OCI-LY7 (cell line): ENCODE measurements at regions not wholly inside any gene's neighbourhood (a gene's known extent, or its start where the extent isn't known, plus 50 kb on each side); places are given as distances from the start of the nearest gene placed in this dataset.

ENCODE experiments used
- BruUV-seq: library from RNA; stranded (reverse); fragments of 400-500 nt; replicated peaks from 2 replicates; lab custom pipeline; 2021; lab: Mats Ljungman, UMichigan
- CTCF ChIA-PET: fragments of 300-600 bp; sonication (Branson Sonifier 250); formaldehyde crosslinking; loops from one replicate; lab custom pipeline; 2022; ENCODE audit warnings: antibody characterized with exemption; ENCODE audit not compliant: unreplicated experiment; lab: Charles Lee
- POLR2A ChIA-PET: fragments of 300-600 bp; sonication (Branson Sonifier 250); formaldehyde crosslinking; loops from one replicate; lab custom pipeline; 2022; ENCODE audit warnings: antibody characterized with exemption; lab: Charles Lee
- DNase-seq: peaks from one replicate; pipeline ENCODE4 v3.0.0-alpha.2; 2015; ENCODE audit warnings: low spot score
- H2AFZ ChIP-seq: fragments of 200-600 bp; sonication (generic), shearing (Covaris generic); 2 replicates; pipeline ENCODE4 v1.6.1; 2014; ENCODE audit warnings: mild to moderate bottlenecking, antibody characterized with exemption, low read length, moderate library complexity
- H3K27ac ChIP-seq: fragments of 200-600 bp; sonication (generic); 2 replicates; pipeline ENCODE4 v1.5.1; 2014; ENCODE audit warnings: mixed run types, low read depth, mild to moderate bottlenecking, moderate library complexity, low read length, inconsistent platforms; ENCODE audit not compliant: poor library complexity, severe bottlenecking
- H3K36me3 ChIP-seq: fragments of 200-600 bp; sonication (generic); 2 replicates; pipeline ENCODE4 v1.6.1; 2014; ENCODE audit warnings: mild to moderate bottlenecking, antibody characterized with exemption, low read length, moderate library complexity, mixed read lengths; ENCODE audit not compliant: insufficient read depth
- H3K4me1 ChIP-seq: fragments of 200-600 bp; sonication (generic); 2 replicates; pipeline ENCODE4 v1.5.1; 2014; ENCODE audit warnings: mild to moderate bottlenecking, low read length; ENCODE audit not compliant: insufficient read depth, poor library complexity, severe bottlenecking
- H3K4me2 ChIP-seq: fragments of 200-600 bp; sonication (generic); 2 replicates; pipeline ENCODE4 v1.6.1; 2014; ENCODE audit warnings: mild to moderate bottlenecking, low read length
- H3K4me3 ChIP-seq: fragments of 200-600 bp; sonication (generic); 2 replicates; pipeline ENCODE4 v1.5.1; 2014; ENCODE audit warnings: mild to moderate bottlenecking, low read depth, low read length; ENCODE audit not compliant: poor library complexity, severe bottlenecking
- H3K79me2 ChIP-seq: fragments of 200-600 bp; sonication (generic); 2 replicates; pipeline ENCODE4 v1.6.1; 2016; ENCODE audit warnings: low read depth, mild to moderate bottlenecking, low read length, moderate library complexity, mixed read lengths; ENCODE audit not compliant: insufficient read depth
- H3K9me2 ChIP-seq: fragments of 200-600 bp; sonication (generic); 2 replicates; pipeline ENCODE4 v1.6.1; 2016; ENCODE audit warnings: mild to moderate bottlenecking, low read length, mixed read lengths; ENCODE audit not compliant: insufficient read depth
- H3K9me3 ChIP-seq: fragments of 200-600 bp; sonication (generic); 2 replicates; pipeline ENCODE4 v1.6.1; 2014; ENCODE audit warnings: mild to moderate bottlenecking, mixed run types, low read length, mixed read lengths
- H4K20me1 ChIP-seq: fragments of 200-600 bp; sonication (generic); 2 replicates; pipeline ENCODE4 v1.6.1; 2014; ENCODE audit warnings: mild to moderate bottlenecking, antibody characterized with exemption, low read length, moderate library complexity, mixed read lengths; ENCODE audit not compliant: insufficient read depth
- CTCF ChIP-seq: fragments of 200-600 bp; sonication (generic); conservative IDR thresholded peaks from 2 replicates; pipeline ENCODE4 v1.5.1; 2014; ENCODE audit warnings: mild to moderate bottlenecking, antibody characterized with exemption, low read length, moderate library complexity, mixed read lengths
- EZH2phosphoT487 ChIP-seq: fragments of 200-600 bp; sonication (generic); IDR thresholded peaks from 2 replicates; pipeline ENCODE4 v1.6.1; 2018; ENCODE audit warnings: low read depth, borderline replicate concordance, mild to moderate bottlenecking, mixed run types, antibody characterized with exemption, low read length, moderate library complexity, mixed read lengths
- intact Hi-C: fragments of 100-400 bp; cut with micrococcal nuclease; formaldehyde crosslinking; loops from one replicate; pipeline ENCODE4 v1.10.0; 2022; ENCODE audit not compliant: unreplicated experiment

GRCh38 chr2:145423809-145424208, 903.9 kb upstream of the ZEB2 start:
- CTCF ChIA-PET: no interaction called here
- POLR2A ChIA-PET: interaction anchor here (0.6 to 1.4 kb wide), 7 partner anchors 15 to 853 kb away, joined by 3 to 4 read pairs (median 3); no protein-coding TSS in a partner anchor
- BruUV-seq: no TSS peak

GRCh38 chr2:145422576-145422975, 902.7 kb upstream of the ZEB2 start:
- Histone ChIP-seq H3K4me2 (no peak overlapping the region), H2AFZ (no peak overlapping the region), H3K36me3 (peaks cover 12% of the 10 kb centered on the region; the same call in 1 of the 2 replicates), H3K4me3 (no peak overlapping the region), H3K9me2 (no peaks in the 10 kb centered on the region), H3K27ac (no peak overlapping the region), H3K79me2 (no peaks in the 10 kb centered on the region), H4K20me1 (no peaks in the 10 kb centered on the region), H3K9me3 (peaks cover 29% of the 10 kb centered on the region; the same call in 1 of the 2 replicates), H3K4me1 (no peaks in the 10 kb centered on the region)
- no TSS peak for BruUV-seq
- ChIA-PET CTCF (no interaction called here), POLR2A (interaction anchor here (0.6 to 1.4 kb wide), 5 partner anchors 10 to 614 kb away, joined by 3 to 4 read pairs (median 3); no protein-coding TSS in a partner anchor)
- TF ChIP-seq EZH2phosphoT487 (no peak), CTCF (no peak)
- peak; percentile 38 for DNase-seq
- intact Hi-C loops: no loop called here

More at GRCh38 chr2:145423809-145424208, 903.9 kb upstream of the ZEB2 start:
- H2AFZ ChIP-seq: no peak overlapping the region
- no peak for DNase-seq
- H3K27ac ChIP-seq: no peak overlapping the region
- H3K9me3 ChIP-seq: peaks cover 29% of the 10 kb centered on the region; the same call in 1 of the 2 replicates
- H4K20me1 ChIP-seq: no peaks in the 10 kb centered on the region
- H3K4me3 ChIP-seq: no peak overlapping the region
- H3K4me2 ChIP-seq: no peak overlapping the region
- intact Hi-C loops: no loop called here
- H3K36me3 ChIP-seq: peaks cover 12% of the 10 kb centered on the region; the same call in 1 of the 2 replicates
- no peak for TF ChIP-seq EZH2phosphoT487
- TF ChIP-seq CTCF: no peak
- no peaks in the 10 kb centered on the region for H3K4me1 ChIP-seq
- no peaks in the 10 kb centered on the region for H3K79me2 ChIP-seq
- no peaks in the 10 kb centered on the region for H3K9me2 ChIP-seq

GRCh38 chr2:145421841-145422240, 901.9 kb upstream of the ZEB2 start:
- CTCF ChIA-PET: no interaction called here
- TF ChIP-seq EZH2phosphoT487: no peak
- TF ChIP-seq CTCF: no peak
- Histone ChIP-seq H3K9me3 (peaks cover 35% of the 10 kb centered on the region; the same call in 1 of the 2 replicates), H3K27ac (no peak overlapping the region), H3K79me2 (no peaks in the 10 kb centered on the region), H3K36me3 (peaks cover 16% of the 10 kb centered on the region; the same call in 1 of the 2 replicates), H3K9me2 (no peaks in the 10 kb centered on the region), H3K4me3 (no peak overlapping the region), H3K4me2 (no peak overlapping the region), H4K20me1 (no peaks in the 10 kb centered on the region), H2AFZ (no peak overlapping the region), H3K4me1 (no peaks in the 10 kb centered on the region)
- intact Hi-C loops: no loop called here
- POLR2A ChIA-PET: interaction anchor here (0.6 kb wide), 2 partner anchors 192 to 615 kb away, joined by 4 read pairs; no protein-coding TSS in a partner anchor
- no TSS peak for BruUV-seq
- no peak for DNase-seq
